GM19351 (cell line): ENCODE measurements at regions not wholly inside any gene's neighbourhood (a gene's known extent, or its start where the extent isn't known, plus 50 kb on each side); places are given as distances from the start of the nearest gene placed in this dataset.
A peak's percentile ranks its signal among the peaks of the same experiment; 100 is the strongest.

Source experiments
- ATAC-seq: cut with Tn5 transposase; IDR thresholded peaks from one replicate; pipeline ENCODE4 v1.9.1; 2021; ENCODE audit warnings: mild to moderate bottlenecking, moderate library complexity; ENCODE audit not compliant: unreplicated experiment

GRCh38 chr12:18207266-18207665, 54.1 kb upstream of the PIK3C2G start:
- ATAC-seq: no peak

GRCh38 chr12:18206198-18206597, 55.1 kb upstream of the PIK3C2G start:
- peak; percentile 97 for ATAC-seq

GRCh38 chr12:18204053-18204452, 57.3 kb upstream of the PIK3C2G start:
- ATAC-seq: no peak

- no peak for ATAC-seq
Measured at GRCh38 chr12:18192119-18192518, 69.2 kb upstream of the PIK3C2G start.

GRCh38 chr12:18183141-18183540, 78.2 kb upstream of the PIK3C2G start:
- no peak for ATAC-seq

GRCh38 chr12:18171571-18171970, 81.6 kb upstream of the RERGL start:
- ATAC-seq: no peak

- no peak for ATAC-seq
Measured at GRCh38 chr12:18168016-18168415, 78.0 kb upstream of the RERGL start.

GRCh38 chr12:18165889-18166288, 75.9 kb upstream of the RERGL start:
- peak; percentile 37 for ATAC-seq

GRCh38 chr12:18165422-18165871, 75.5 kb upstream of the RERGL start:
- peak; percentile 99 for ATAC-seq

GRCh38 chr12:18160901-18161300, 70.9 kb upstream of the RERGL start:
- ATAC-seq: no peak

GRCh38 chr12:18158774-18159557, 69.0 kb upstream of the RERGL start:
- peak; percentile 84 for ATAC-seq

- ATAC-seq: no peak
Measured at GRCh38 chr12:18153826-18154225, 63.8 kb upstream of the RERGL start.

- ATAC-seq: no peak
Measured at GRCh38 chr12:18151036-18151435, 61.0 kb upstream of the RERGL start.

GRCh38 chr12:18148961-18149360, 59.0 kb upstream of the RERGL start:
- no peak for ATAC-seq

GRCh38 chr12:18146363-18146762, 56.4 kb upstream of the RERGL start:
- no peak for ATAC-seq

- no peak for ATAC-seq
Measured at GRCh38 chr12:18145924-18146323, 55.9 kb upstream of the RERGL start.

- ATAC-seq: no peak
Measured at GRCh38 chr12:18141048-18141982, 51.3 kb upstream of the RERGL start.

GRCh38 chr12:18139989-18140596, 50.1 kb upstream of the RERGL start:
- peak; percentile 64 for ATAC-seq
